ENCODE measurements at regions not wholly inside any gene's neighbourhood (a gene's known extent, or its start where the extent isn't known, plus 50 kb on each side); places are given as distances from the start of the nearest gene placed in this dataset.

- intact Hi-C loops (cut with micrococcal nuclease), result no loop called here
- peaks cover 47% of the 10 kb centered on the region for H3K79me2 ChIP-seq (ENCODE audit: insufficient read depth, low read length)
- no peak overlapping the region for H2AFZ ChIP-seq (ENCODE audit: low read depth, low read length, poor library complexity, severe bottlenecking)
Observed at GRCh38 chr13:99085808-99086266, 108.0 kb upstream of the DOCK9 start.

More at GRCh38 chr13:99085808-99086266, 108.0 kb upstream of the DOCK9 start:
- Histone ChIP-seq H3K4me2 (ENCODE audit: low read length) (peak overlapping the region; percentile 84), H3K9me3 (ENCODE audit: control insufficient read depth in 1 of 2, insufficient read depth in 1 of 2, low read depth in 1 of 2, low read length in 2 of 2) (no peaks in the 10 kb centered on the region), H3K9ac (ENCODE audit: low read length) (peak overlapping the region; percentile 71), H3K9me2 (ENCODE audit: insufficient read depth) (no peaks in the 10 kb centered on the region), H3K4me1 (ENCODE audit: control insufficient read depth in 1 of 2, insufficient read depth in 2 of 2, low read length in 2 of 2) (peaks cover 10 to 27% of the 10 kb centered on the region in 2 experiments; a peak in 3 of 4 replicates), H3K36me3 (ENCODE audit: control insufficient read depth in 1 of 2, insufficient read depth in 2 of 2, low read length in 2 of 2) (no peaks in the 10 kb centered on the region), H4K20me1 (ENCODE audit: insufficient read depth) (no peaks in the 10 kb centered on the region), H3K4me3 (replicated peaks in 1 of 2; ENCODE audit: low read depth in 1 of 2, low read length in 2 of 2) (peak overlapping the region; percentile 59 to 62), H3K27me3 (ENCODE audit: insufficient read depth, low read length) (no peaks in the 10 kb centered on the region), H3K27ac (ENCODE audit: low read depth, low read length) (peak overlapping the region; percentile 74; the same call in 1 of the 2 replicates)
- ChIA-PET POLR2A (no interaction called here), CTCF (no interaction called here), RAD21 (ENCODE audit: low non-redundant PET in 1 of 2, low total read pairs in 2 of 2, uncharacterized antibody in 2 of 2, unreplicated experiment in 2 of 2) (no interaction called here)
- BruUV-seq (replicated peaks), result no TSS peak
- DNase-seq (ENCODE audit: low read depth, low spot score), result no peak
- TF ChIP-seq REST (IDR thresholded peaks at IDR 0.05; ENCODE audit: low read depth) (no peak), FOSL1 (IDR thresholded peaks at IDR 0.05; ENCODE audit: low read depth) (no peak), ZNF274 (IDR thresholded peaks at IDR 0.05; ENCODE audit: low read depth, low read length) (no peak)
- ATAC-seq, result no peak

Measured in HCT116 (cell line).